Occipital lobe (tissue), 1 donor: ENCODE measurements at regions not wholly inside any gene's neighbourhood (a gene's known extent, or its start where the extent isn't known, plus 50 kb on each side); places are given as distances from the start of the nearest gene placed in this dataset.
A peak's percentile ranks its signal among the peaks of the same experiment; 100 is the strongest.

Experiments
- DNase-seq: peaks from one replicate; lab custom pipeline; 2025; lab: John Stamatoyannopoulos, UW

GRCh38 chr4:184575306-184575705, 73.9 kb downstream of the CASP3 start:
- no peak for DNase-seq

- DNase-seq: no peak
Observed at GRCh38 chr4:184574861-184575260, 74.4 kb downstream of the CASP3 start.

GRCh38 chr4:184573701-184574100, 75.5 kb downstream of the CASP3 start:
- DNase-seq: no peak

- no peak for DNase-seq
Observed at GRCh38 chr4:184568770-184569169, 80.5 kb downstream of the CASP3 start.

GRCh38 chr4:184563621-184564020, 85.6 kb downstream of the CASP3 start:
- DNase-seq: no peak

GRCh38 chr4:184558996-184559395, 84.6 kb upstream of the IRF2 start:
- DNase-seq: no peak

- DNase-seq: no peak
Observed at GRCh38 chr4:184553891-184554290, 79.5 kb upstream of the IRF2 start.

- DNase-seq: no peak
Observed at GRCh38 chr4:184550476-184550875, 76.1 kb upstream of the IRF2 start.

GRCh38 chr4:184548648-184549341, 74.4 kb upstream of the IRF2 start:
- DNase-seq: no peak

- DNase-seq: no peak
Observed at GRCh38 chr4:184548316-184548647, 73.9 kb upstream of the IRF2 start.

- no peak for DNase-seq
Observed at GRCh38 chr4:184544788-184545409, 70.5 kb upstream of the IRF2 start.

GRCh38 chr4:184541907-184542306, 67.6 kb upstream of the IRF2 start:
- no peak for DNase-seq

GRCh38 chr4:184540307-184540706, 66.0 kb upstream of the IRF2 start:
- no peak for DNase-seq

- peak; percentile 77 for DNase-seq
Observed at GRCh38 chr4:184538023-184538599, 63.8 kb upstream of the IRF2 start.

GRCh38 chr4:184537269-184538022, 63.1 kb upstream of the IRF2 start:
- DNase-seq: peak; percentile 95

GRCh38 chr4:184536881-184537248, 62.5 kb upstream of the IRF2 start:
- DNase-seq: no peak

- DNase-seq: no peak
Observed at GRCh38 chr4:184536065-184536880, 61.9 kb upstream of the IRF2 start.

- no peak for DNase-seq
Observed at GRCh38 chr4:184534511-184535391, 60.4 kb upstream of the IRF2 start.

GRCh38 chr4:184533908-184534307, 59.6 kb upstream of the IRF2 start:
- DNase-seq: no peak

GRCh38 chr4:184531008-184531407, 56.7 kb upstream of the IRF2 start:
- DNase-seq: no peak

- DNase-seq: no peak
Observed at GRCh38 chr4:184529283-184529682, 54.9 kb upstream of the IRF2 start.
